Anterior cingulate cortex (tissue), 58 donors: ENCODE measurements at regions not wholly inside any gene's neighbourhood (a gene's known extent, or its start where the extent isn't known, plus 50 kb on each side); places are given as distances from the start of the nearest gene placed in this dataset.
"Not testable (repeated sequence)": the region's sequence is repeated elsewhere in the genome, so short reads cannot be mapped to it uniquely, and the experiment has no call there.

ENCODE experiments used
- DNase-seq, 58 donors: peaks; one replicate each; lab custom pipeline; 2025; lab: John Stamatoyannopoulos, UW

DNA sequence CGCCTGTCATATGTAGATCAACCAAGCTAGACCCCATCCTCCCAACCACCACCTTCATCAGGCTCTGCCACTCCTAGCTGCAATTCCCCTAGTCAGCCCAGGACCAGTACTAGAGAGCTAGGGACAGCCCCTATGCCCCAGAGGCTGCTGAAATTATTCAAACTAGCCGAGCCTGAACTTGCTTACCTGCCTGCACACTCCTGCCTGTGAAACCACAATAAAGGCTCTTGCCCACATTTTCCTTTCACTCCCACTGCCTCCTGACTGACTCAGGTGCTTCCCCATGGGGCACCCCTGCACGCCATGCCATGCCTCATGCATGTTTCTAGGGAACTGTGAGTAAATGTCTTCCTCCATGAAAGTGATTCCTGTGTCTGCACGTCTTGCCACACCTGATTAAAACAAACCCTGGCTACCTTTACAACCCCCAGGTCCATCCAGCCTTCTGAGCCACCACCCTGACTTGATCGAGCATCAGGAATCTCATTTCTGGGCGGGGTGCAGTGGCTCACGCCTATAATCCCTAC lies 66.5 kb upstream of the IER3 start:
- no peak for DNase-seq

DNA sequence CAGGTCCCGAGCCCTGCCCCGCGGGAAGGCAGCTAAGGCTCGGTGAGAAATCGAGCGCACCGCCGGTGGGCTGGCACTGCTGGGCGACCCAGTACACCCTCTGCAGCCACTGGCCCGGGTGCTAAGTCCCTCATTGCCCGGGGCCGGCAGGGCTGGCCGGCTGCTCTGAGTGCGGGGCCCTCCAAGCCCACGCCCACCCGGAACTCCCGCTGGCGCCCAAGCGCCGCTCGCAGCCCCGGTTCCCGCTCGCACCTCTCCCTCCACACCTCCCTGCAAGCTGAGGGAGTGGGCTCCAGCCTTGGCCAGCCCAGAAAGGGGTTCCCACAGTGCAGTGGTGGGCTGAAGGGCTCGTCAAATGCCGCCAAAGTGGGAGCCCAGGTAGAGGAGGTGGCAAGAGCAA lies 63.2 kb upstream of the IER3 start:
- DNase-seq: not testable (repeated sequence)

DNA sequence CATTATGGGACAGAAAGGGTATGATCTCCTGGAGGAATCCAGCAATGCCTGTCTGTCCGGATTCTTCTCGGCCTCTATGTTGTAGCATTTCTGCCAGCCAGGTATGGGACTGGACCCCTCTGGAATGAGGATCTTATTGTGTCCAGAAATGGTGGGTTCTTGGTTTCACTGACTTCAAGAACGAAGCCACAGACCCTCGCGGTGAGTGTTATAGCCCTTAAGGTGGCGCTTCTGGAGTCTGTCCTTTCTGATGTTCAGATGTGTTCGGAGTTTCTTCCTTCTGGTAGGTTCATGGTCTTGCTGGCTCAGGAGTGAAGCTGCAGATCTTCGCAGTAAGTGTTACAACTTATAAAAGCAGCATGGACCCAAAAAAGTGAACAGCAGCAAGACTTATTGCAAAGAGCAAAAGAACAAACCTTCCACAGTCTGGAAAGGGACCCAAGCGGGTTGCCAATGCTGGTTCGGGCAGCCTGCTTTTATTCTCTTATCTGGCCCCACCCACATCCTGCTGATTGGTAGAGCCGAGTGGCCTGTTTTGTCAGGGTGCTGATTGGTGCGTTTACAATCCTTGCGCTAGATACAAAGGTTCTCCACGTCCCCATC lies 62.3 kb upstream of the IER3 start:
- DNase-seq: no peak

DNA sequence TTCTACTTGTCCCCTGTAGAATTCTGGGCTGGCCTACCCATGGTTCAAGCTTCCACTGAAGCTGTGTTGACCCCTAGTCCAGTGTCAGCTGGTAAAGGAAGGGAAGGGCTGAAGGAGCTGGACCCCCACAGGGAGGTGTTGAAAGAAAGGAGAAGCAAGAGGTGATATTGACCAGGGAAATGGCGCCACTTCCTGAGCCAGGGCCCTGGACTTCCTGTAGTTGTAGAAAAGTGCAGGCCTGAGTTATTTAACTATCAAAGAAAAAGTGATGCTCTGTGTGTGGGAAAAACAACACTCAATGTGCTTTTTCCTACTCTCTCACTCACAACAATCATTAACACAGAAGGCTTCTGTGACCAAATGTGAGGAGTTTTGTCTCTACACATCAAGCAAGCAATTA lies 60.0 kb upstream of the IER3 start:
- DNase-seq: no peak

DNA sequence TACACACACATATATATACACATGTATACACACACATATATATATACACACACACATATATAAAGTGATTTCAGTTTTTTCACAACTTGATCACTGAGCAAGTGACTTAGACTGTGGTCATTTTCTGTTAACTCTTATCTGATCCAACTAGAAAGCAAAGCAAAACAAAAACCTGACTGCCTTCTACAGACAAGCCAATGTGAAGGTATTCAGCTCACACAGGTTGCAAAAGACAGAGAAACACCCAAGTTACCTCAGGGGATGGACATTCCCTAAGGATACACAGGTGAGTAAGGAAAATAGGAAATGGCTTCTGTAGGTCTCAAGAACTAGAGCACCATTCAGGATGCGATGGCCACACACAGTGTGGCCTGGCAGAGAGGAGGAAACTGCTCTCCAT lies 58.4 kb upstream of the IER3 start:
- no peak for DNase-seq

DNA sequence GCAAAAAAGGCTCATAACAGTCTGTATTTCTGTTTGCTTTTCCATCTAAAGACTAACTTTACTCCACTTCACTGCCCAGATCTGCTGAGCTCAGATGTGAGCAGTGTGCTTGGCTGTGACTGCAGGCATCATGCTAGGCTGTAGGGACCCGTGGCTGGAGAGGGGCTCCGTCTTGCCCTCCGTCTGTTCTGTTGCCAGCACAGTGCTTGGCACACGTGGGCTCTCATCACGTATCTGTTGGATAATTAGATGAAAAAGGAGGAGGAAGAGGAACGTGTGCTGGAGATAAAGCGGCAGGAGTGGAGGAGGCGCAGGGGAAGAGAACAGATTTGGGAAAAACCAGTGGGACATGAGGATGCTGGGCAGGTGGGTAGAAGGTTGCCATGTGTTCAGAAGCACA lies 57.6 kb upstream of the IER3 start:
- no peak for DNase-seq

DNA sequence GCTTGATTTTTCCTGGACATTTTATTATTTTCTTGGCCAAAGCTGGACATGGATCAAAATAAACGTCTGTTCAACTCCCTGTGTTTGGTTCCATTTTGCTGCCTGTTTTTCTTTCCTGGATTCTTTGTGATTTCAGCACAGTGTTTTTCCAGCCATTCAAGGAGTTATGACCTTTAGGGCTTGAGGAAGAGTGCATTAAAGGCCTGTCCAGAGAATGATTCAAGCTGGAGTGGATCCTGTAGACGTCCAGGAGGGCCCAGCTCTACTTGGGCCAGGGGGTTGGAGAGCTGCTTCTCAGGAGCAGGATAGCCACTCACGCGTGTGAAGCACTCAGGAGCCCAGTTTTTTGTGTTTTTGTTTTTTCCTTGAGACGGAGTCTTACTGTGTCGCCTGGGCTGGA lies 56.5 kb upstream of the IER3 start:
- DNase-seq: no peak

DNA sequence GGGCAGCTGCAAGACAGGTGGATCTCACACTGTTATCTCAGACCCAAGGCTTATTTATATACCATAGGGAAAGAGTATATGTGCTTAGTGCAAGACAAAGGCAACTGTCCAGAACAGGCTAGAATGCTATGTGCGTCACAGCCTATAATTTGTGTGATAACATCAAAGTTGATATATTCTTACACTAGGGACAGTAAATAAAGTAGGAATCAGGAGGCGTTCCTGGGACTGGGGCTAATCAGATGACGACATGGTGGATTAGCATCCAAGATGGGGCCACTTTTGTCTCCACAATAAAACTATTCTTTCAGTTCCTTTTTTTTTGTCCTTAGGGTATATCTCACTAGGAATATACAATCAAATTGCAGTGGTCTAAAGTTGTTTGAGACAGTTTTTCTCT lies 54.9 kb upstream of the IER3 start:
- DNase-seq: no peak

DNA sequence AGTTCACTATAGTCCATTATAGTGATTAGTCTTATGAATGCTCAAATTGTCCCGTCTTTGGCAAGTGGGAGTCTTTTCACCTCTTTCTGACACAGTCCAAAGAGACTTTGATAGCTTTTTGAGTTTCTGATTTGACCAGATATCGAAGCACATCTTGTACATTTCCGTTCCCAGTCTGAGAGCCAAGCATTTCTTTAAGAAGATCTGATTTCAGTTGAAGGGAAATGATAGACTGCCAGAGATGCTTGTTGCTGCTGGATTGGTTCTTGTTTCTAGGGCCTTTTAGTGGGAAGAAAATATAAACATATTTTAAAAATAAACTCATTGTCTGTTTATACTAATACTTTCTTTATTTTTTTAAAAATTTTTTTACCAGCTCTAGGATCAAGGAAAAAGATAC lies 54.1 kb upstream of the IER3 start:
- no peak for DNase-seq

DNA sequence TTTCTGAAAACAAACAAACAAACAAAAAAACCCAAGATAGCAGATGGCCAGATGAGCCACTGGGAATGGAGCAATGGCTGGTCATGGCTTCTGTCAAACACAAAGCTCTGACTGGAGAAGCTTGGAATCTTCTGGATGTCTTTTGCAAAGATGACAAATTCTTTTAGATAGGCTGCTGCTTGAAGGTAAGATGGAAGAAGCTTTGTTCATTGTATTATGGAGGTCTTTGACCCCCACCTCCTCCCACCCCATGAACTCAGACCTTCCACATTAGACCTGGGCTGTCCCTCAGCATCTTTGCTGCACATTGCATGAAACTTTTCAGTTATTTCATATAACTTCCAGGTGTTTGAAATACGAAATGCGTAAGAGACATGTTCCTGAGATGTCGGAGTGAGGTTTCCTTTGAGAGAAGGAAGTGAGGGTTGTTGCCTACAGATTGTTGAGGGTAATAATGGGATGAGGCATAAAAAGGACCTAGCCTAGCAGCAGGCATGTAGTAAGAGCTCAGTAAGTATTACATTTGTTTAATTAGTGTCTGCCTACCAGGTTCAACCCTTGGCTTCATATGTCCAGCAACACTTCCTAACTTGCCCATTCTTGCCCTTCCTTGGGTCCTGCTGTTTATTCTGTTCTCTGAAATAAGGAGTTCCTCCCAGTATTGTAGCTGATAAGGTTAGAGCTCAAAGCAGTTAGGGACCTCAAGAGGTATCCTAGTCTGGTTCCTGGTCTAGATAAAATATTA lies 51.4 kb upstream of the IER3 start:
- DNase-seq: no peak
